H1 (cell line): ENCODE measurements at regions not wholly inside any gene's neighbourhood (a gene's known extent, or its start where the extent isn't known, plus 50 kb on each side); places are given as distances from the start of the nearest gene placed in this dataset.
"Not testable (repeated sequence)": the region's sequence is repeated elsewhere in the genome, so short reads cannot be mapped to it uniquely, and the experiment has no call there.

Source experiments
- CTCF ChIA-PET: fragments of 300-600 bp; sonication (Branson Sonifier 250); formaldehyde crosslinking; loops from one replicate; lab custom pipeline; 2021; ENCODE audit not compliant: partially characterized antibody; lab: Charles Lee
- POLR2A ChIA-PET: fragments of 300-600 bp; sonication (Branson Sonifier 250); formaldehyde crosslinking; loops from one replicate; lab custom pipeline; 2021; ENCODE audit warnings: inconsistent platforms; ENCODE audit not compliant: partially characterized antibody; lab: Charles Lee
- DNase-seq, 2 experiments: peaks; one replicate each; pipeline versions ENCODE4 v3.0.0 to v3.0.0-alpha.2; 2010 to 2022; ENCODE audit warnings: low spot score in 2 of 2, low read depth in 1 of 2, mixed read lengths in 1 of 2
- FAIRE-seq: peaks from 2 replicates; lab custom pipeline; 2011; peaks lifted over from hg19 to GRCh38; lab: Jason Lieb, UNC
- H2AFZ ChIP-seq: 2 replicates; pipeline ENCODE4 v1.8.1; 2012; ENCODE audit warnings: low read length, inconsistent platforms
- H2AK5ac ChIP-seq: 2 replicates; pipeline ENCODE4 v1.6.1; 2013; ENCODE audit warnings: low read depth, low read length
- H2BK120ac ChIP-seq: replicated peaks from 2 replicates; pipeline ENCODE3; 2013; ENCODE audit warnings: low read depth, low read length, inconsistent platforms
- H2BK12ac ChIP-seq: 2 replicates; pipeline ENCODE4 v1.6.1; 2013; ENCODE audit warnings: low read depth, low read length
- H2BK15ac ChIP-seq: 2 replicates; pipeline ENCODE4 v1.6.1; 2013; ENCODE audit warnings: low read length
- H2BK20ac ChIP-seq: 2 replicates; pipeline ENCODE4 v1.6.1; 2013; ENCODE audit warnings: low read length
- H2BK5ac ChIP-seq: 2 replicates; pipeline ENCODE4 v1.6.1; 2013; ENCODE audit warnings: low read depth, low read length
- H3K14ac ChIP-seq: 2 replicates; pipeline ENCODE4 v1.6.1; 2013; ENCODE audit warnings: inconsistent platforms; ENCODE audit not compliant: insufficient read length
- H3K18ac ChIP-seq: 2 replicates; pipeline ENCODE4 v1.6.1; 2013; ENCODE audit warnings: low read length; ENCODE audit errors: extremely low read depth
- H3K23ac ChIP-seq: 2 replicates; pipeline ENCODE4 v1.6.1; 2013; ENCODE audit warnings: inconsistent platforms; ENCODE audit not compliant: insufficient read length
- H3K23me2 ChIP-seq: 2 replicates; pipeline ENCODE4 v1.6.1; 2013; ENCODE audit warnings: low read depth, low read length
- H3K27ac ChIP-seq: 2 replicates; pipeline ENCODE4 v1.6.1; 2011; ENCODE audit warnings: low read depth, low read length, inconsistent platforms
- H3K27me3 ChIP-seq, 4 experiments: replicated peaks in 1 of 4; 1 replicate in 1 of 4; 2 replicates in 3 of 4; pipeline versions ENCODE4 v1.6.1 to v1.8.1; 2011 to 2013; ENCODE audit warnings: low read length in 3 of 4, mild to moderate bottlenecking in 3 of 4, inconsistent platforms in 2 of 4, mixed read lengths in 2 of 4, moderate library complexity in 1 of 4; ENCODE audit not compliant: control insufficient read depth in 3 of 4, insufficient read depth in 3 of 4; ENCODE audit errors: extremely low read depth in 1 of 4
- H3K36me3 ChIP-seq, 4 experiments: 2 replicates each; pipeline versions ENCODE4 v1.6.1 to v1.8.1; 2011 to 2013; ENCODE audit warnings: mild to moderate bottlenecking in 4 of 4, low read length in 3 of 4, moderate library complexity in 2 of 4, control low read depth in 1 of 4, inconsistent platforms in 1 of 4; ENCODE audit not compliant: insufficient read depth in 4 of 4, control insufficient read depth in 2 of 4
- H3K4ac ChIP-seq: replicated peaks from 2 replicates; pipeline ENCODE3; 2013; ENCODE audit warnings: low read length, low read depth, mixed read lengths, inconsistent platforms; ENCODE audit not compliant: insufficient read length
- H3K4me1 ChIP-seq, 4 experiments: replicated peaks in 1 of 4; 1 replicate in 1 of 4; 2 replicates in 3 of 4; pipeline versions ENCODE4 v1.6.1 to v1.8.1; 2011 to 2013; ENCODE audit warnings: low read length in 3 of 4, inconsistent platforms in 2 of 4, mixed read lengths in 1 of 4; ENCODE audit not compliant: insufficient read depth in 4 of 4, control insufficient read depth in 3 of 4
- H3K4me2 ChIP-seq, 2 experiments: 2 replicates each; pipeline versions ENCODE4 v1.6.1 to v1.8.1; 2011 to 2013; ENCODE audit warnings: low read depth in 2 of 2, low read length in 2 of 2, control low read depth in 1 of 2, inconsistent platforms in 1 of 2, mild to moderate bottlenecking in 1 of 2; ENCODE audit not compliant: insufficient read depth in 1 of 2
- H3K4me3 ChIP-seq, 4 experiments: fragments of 200-600, 300-600 bp in 1 of 4; sonication (generic), shearing (Covaris generic), sonication (Bioruptor Twin) in 1 of 4; 2 replicates each; pipeline versions ENCODE4 v1.5.1 to v1.8.1; 2011 to 2016; ENCODE audit warnings: low read length in 4 of 4, low read depth in 3 of 4, control low read depth in 2 of 4, inconsistent platforms in 2 of 4, mild to moderate bottlenecking in 2 of 4, mixed read lengths in 1 of 4, moderate library complexity in 1 of 4; ENCODE audit not compliant: insufficient read depth in 2 of 4; ENCODE audit errors: extremely low read depth in 1 of 4
- H3K56ac ChIP-seq: replicated peaks from 2 replicates; pipeline ENCODE3; 2013; ENCODE audit warnings: low read depth, mild to moderate bottlenecking, mixed read lengths, low read length, inconsistent platforms; ENCODE audit not compliant: insufficient read length
- H3K79me1 ChIP-seq: 2 replicates; pipeline ENCODE4 v1.6.1; 2013; ENCODE audit warnings: low read depth, low read length, control low read depth
- H3K79me2 ChIP-seq, 2 experiments: 2 replicates each; pipeline versions ENCODE4 v1.6.1 to v1.8.1; 2012 to 2013; ENCODE audit warnings: low read length in 2 of 2, mild to moderate bottlenecking in 2 of 2, inconsistent platforms in 1 of 2; ENCODE audit not compliant: insufficient read depth in 2 of 2, control insufficient read depth in 1 of 2
- H3K9ac ChIP-seq, 4 experiments: replicated peaks in 1 of 4; 1 replicate in 1 of 4; 2 replicates in 3 of 4; pipeline versions ENCODE4 v1.6.1 to v1.8.1; 2011 to 2013; ENCODE audit warnings: low read depth in 3 of 4, low read length in 3 of 4, control low read depth in 2 of 4, mild to moderate bottlenecking in 2 of 4, moderate library complexity in 2 of 4, inconsistent platforms in 1 of 4; ENCODE audit errors: extremely low read depth in 1 of 4
- H3K9me3 ChIP-seq, 2 experiments: 2 replicates each; pipeline versions ENCODE4 v1.6.1 to v1.8.1; 2012 to 2013; ENCODE audit warnings: mild to moderate bottlenecking in 2 of 2, moderate library complexity in 2 of 2, control low read depth in 1 of 2, inconsistent platforms in 1 of 2, low read depth in 1 of 2, low read length in 1 of 2, mixed read lengths in 1 of 2; ENCODE audit not compliant: insufficient read depth in 2 of 2
- H4K20me1 ChIP-seq, 2 experiments: replicated peaks in 1 of 2; 2 replicates each; pipeline versions ENCODE3 to v1.8.1; 2011 to 2013; ENCODE audit warnings: inconsistent platforms in 2 of 2, low read length in 2 of 2, mild to moderate bottlenecking in 1 of 2; ENCODE audit not compliant: insufficient read depth in 2 of 2, control insufficient read depth in 1 of 2
- H4K5ac ChIP-seq: 2 replicates; pipeline ENCODE4 v1.6.1; 2013; ENCODE audit warnings: low read length, low read depth, mixed read lengths, inconsistent platforms; ENCODE audit not compliant: insufficient read length
- H4K8ac ChIP-seq: 2 replicates; pipeline ENCODE4 v1.8.0; 2013; ENCODE audit warnings: mild to moderate bottlenecking, moderate library complexity, low read length, inconsistent platforms; ENCODE audit not compliant: insufficient read depth; ENCODE audit errors: extremely low read depth
- H4K91ac ChIP-seq: replicated peaks from 2 replicates; pipeline ENCODE3; 2013; ENCODE audit warnings: low read length, mixed read lengths, inconsistent platforms; ENCODE audit not compliant: insufficient read length
- whole genome bisulfite sequencing, 2 experiments: shearing (Covaris generic) in 1 of 2; methylation state at CpG; one replicate each; pipeline versions ENCODE4 v1.1.6 to v1.1.7; 2013 to 2015; ENCODE audit warnings: low lambda C conversion rate in 2 of 2, mixed read lengths in 2 of 2, inconsistent platforms in 1 of 2, low coverage in 1 of 2, missing lambda C conversion rate in 1 of 2; ENCODE audit not compliant: insufficient replicate concordance in 2 of 2, insufficient coverage in 1 of 2, insufficient read length in 1 of 2; ENCODE audit errors: extremely low coverage in 1 of 2, missing lambda C conversion rate in 1 of 2; 5-methylcytosine and 5-hydroxymethylcytosine counted together

GRCh38 chr6:105672856-105673538, 270.1 kb upstream of the PREP start:
- H4K91ac ChIP-seq, H4K5ac ChIP-seq, FAIRE-seq, H2BK20ac ChIP-seq, H3K79me1 ChIP-seq, H2BK5ac ChIP-seq, H4K20me1 ChIP-seq, H3K79me2 ChIP-seq, H3K4me2 ChIP-seq, POLR2A ChIA-PET, H3K23ac ChIP-seq, H3K27me3 ChIP-seq, H3K4ac ChIP-seq, H3K4me1 ChIP-seq, H2BK12ac ChIP-seq, H3K27ac ChIP-seq, H3K9ac ChIP-seq, H3K9me3 ChIP-seq, H2BK120ac ChIP-seq, H3K23me2 ChIP-seq, H2AK5ac ChIP-seq, H2AFZ ChIP-seq, H3K14ac ChIP-seq, H3K18ac ChIP-seq, DNase-seq, H3K36me3 ChIP-seq, H2BK15ac ChIP-seq, H3K56ac ChIP-seq, H3K4me3 ChIP-seq, H4K8ac ChIP-seq: not testable (repeated sequence)
- WGBS, 2 experiments = 92% methylated on average over 2 of the region's 2 CpGs; no CpG with 5 or more reads in 1 of the 2 experiments
- CTCF ChIA-PET = interaction anchor here (0.8 kb wide), 1 partner anchor 183 kb away, joined by 3 read pairs; no protein-coding TSS in a partner anchor
